ENCODE measurements at regions not wholly inside any gene's neighbourhood (a gene's known extent, or its start where the extent isn't known, plus 50 kb on each side); places are given as distances from the start of the nearest gene placed in this dataset.

DNA sequence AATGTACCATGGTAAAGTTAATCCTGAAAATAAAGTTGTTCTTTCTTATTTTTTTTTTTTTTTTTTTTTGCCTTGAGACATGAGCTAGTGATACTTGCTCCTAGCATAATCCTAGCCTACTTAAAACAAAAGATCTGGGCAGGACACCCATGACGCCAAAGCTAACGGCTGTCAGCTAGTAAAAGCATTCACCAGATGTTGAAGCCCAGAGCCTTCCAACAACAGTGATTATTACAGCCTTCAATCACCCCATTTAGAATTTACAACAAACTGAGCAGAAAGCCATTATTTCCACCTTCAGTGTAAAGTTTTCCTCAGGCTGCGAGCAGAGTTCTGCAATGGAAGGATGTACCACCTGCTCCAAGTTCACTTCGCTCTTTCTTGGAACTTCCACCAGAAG lies 259.5 kb downstream of the SP3 start:
- TF ChIP-seq YY1 (IDR thresholded peaks at IDR 0.05; ENCODE audit: insufficient read depth, insufficient read length) (no peak), ZNF274 (IDR thresholded peaks at IDR 0.05; ENCODE audit: low read depth, low read length) (no peak), SUZ12 (IDR thresholded peaks at IDR 0.05; ENCODE audit: extremely low read depth, insufficient read depth, insufficient read length) (no peak)

DNA sequence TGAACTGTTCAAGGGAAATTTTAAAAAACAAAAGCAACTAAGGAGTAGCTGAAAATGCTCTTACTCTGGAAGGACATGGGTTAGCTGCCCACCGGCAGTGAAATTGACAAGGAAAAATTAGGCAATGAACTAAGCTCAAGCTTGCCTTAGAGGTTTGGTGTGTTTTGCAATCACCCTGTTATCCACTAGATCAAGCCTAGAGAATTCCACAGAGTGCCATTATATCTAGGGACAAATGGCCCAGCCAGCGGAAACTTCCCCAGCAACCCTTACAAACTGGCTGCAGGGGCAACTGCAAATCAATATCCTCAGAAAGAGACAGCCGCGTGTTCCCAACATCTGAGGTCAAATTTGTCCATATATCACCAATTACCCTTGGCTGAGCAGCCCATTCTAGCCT lies 258.2 kb downstream of the SP3 start:
- Histone ChIP-seq H3K9me3 (ENCODE audit: insufficient read depth, low read length) (peaks cover 9% of the 10 kb centered on the region; the same call in 1 of the 2 replicates), H3K4me1 (ENCODE audit: insufficient read depth, insufficient read length) (no peaks in the 10 kb centered on the region), H3K4me3 (ENCODE audit: insufficient read length, low read depth) (no peak overlapping the region), H3K36me3 (ENCODE audit: insufficient read depth, insufficient read length, low read length) (no peaks in the 10 kb centered on the region), H3K9ac (ENCODE audit: insufficient read length, low read depth) (no peak overlapping the region), H3K27me3 (ENCODE audit: insufficient read depth, insufficient read length) (no peaks in the 10 kb centered on the region)
- no peak for TF ChIP-seq YY1 (IDR thresholded peaks at IDR 0.05; ENCODE audit: insufficient read depth, insufficient read length)
- no peak for TF ChIP-seq SUZ12 (IDR thresholded peaks at IDR 0.05; ENCODE audit: extremely low read depth, insufficient read depth, insufficient read length)
- no peak for TF ChIP-seq ZNF274 (IDR thresholded peaks at IDR 0.05; ENCODE audit: low read depth, low read length)
- no peak for DNase-seq (ENCODE audit: low read depth, low spot score)

More for the DNA sequence above, 259.5 kb downstream of the SP3 start:
- Histone ChIP-seq H3K36me3 (ENCODE audit: insufficient read depth, insufficient read length, low read length) (no peaks in the 10 kb centered on the region), H3K4me1 (ENCODE audit: insufficient read depth, insufficient read length) (no peaks in the 10 kb centered on the region), H3K27me3 (ENCODE audit: insufficient read depth, insufficient read length) (no peaks in the 10 kb centered on the region), H3K9me3 (ENCODE audit: insufficient read depth, low read length) (peaks cover 9% of the 10 kb centered on the region; the same call in 1 of the 2 replicates), H3K4me3 (ENCODE audit: insufficient read length, low read depth) (no peak overlapping the region), H3K9ac (ENCODE audit: insufficient read length, low read depth) (no peak overlapping the region)
- DNase-seq (ENCODE audit: low read depth, low spot score), result no peak

DNA sequence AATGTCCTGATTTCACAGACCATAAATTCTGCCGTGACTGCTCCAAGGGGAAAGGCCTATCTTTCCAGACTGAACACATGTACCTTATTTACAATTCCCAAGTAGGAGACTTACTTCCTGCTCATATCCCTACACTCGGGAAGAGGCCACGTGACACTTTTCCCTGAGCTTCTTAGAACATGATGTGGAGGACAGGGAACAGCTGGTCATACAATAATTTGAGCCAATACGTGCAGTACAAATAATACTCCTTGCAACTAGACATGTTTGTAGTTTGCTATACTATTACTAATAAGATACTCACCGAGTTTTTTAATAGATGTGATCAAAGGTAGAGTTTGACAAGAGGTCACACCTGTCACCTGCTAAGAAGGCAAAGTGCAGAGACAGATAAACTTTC lies 256.4 kb downstream of the SP3 start:
- TF ChIP-seq SUZ12 (IDR thresholded peaks at IDR 0.05; ENCODE audit: extremely low read depth, insufficient read depth, insufficient read length) (no peak), ZNF274 (IDR thresholded peaks at IDR 0.05; ENCODE audit: low read depth, low read length) (no peak), YY1 (IDR thresholded peaks at IDR 0.05; ENCODE audit: insufficient read depth, insufficient read length) (no peak)
- no peak overlapping the region for H3K9ac ChIP-seq (ENCODE audit: insufficient read length, low read depth)
- no peak overlapping the region for H3K4me3 ChIP-seq (ENCODE audit: insufficient read length, low read depth)
- no peaks in the 10 kb centered on the region for H3K27me3 ChIP-seq (ENCODE audit: insufficient read depth, insufficient read length)
- H3K4me1 ChIP-seq (ENCODE audit: insufficient read depth, insufficient read length), result no peaks in the 10 kb centered on the region
- no peaks in the 10 kb centered on the region for H3K36me3 ChIP-seq (ENCODE audit: insufficient read depth, insufficient read length, low read length)
- peaks cover 9% of the 10 kb centered on the region; the same call in 1 of the 2 replicates for H3K9me3 ChIP-seq (ENCODE audit: insufficient read depth, low read length)
- no peak for DNase-seq (ENCODE audit: low read depth, low spot score)

DNA sequence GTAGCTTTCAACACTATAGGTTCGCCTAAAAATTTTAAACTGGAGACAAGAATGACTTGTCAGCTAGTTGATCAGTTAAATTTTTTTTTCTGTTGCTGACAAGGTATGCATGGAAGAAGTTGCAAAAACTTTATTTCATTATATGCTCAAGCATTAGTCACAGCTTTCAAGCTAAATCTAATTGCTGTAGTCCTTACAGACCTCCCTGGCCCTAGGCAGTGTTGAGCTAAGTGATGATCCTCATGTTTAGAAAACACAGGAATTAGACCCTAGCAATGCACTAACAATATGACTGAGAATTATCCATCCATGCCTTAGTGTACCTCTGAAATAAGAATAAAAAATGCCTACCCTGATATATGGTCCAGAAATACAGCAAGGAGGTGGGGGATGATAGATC lies 253.4 kb downstream of the SP3 start:
- Histone ChIP-seq H3K4me1 (ENCODE audit: insufficient read depth, insufficient read length) (no peaks in the 10 kb centered on the region), H3K36me3 (ENCODE audit: insufficient read depth, insufficient read length, low read length) (no peaks in the 10 kb centered on the region), H3K9ac (ENCODE audit: insufficient read length, low read depth) (no peak overlapping the region), H3K9me3 (ENCODE audit: insufficient read depth, low read length) (no peaks in the 10 kb centered on the region; the same call in 1 of the 2 replicates), H3K27me3 (ENCODE audit: insufficient read depth, insufficient read length) (no peaks in the 10 kb centered on the region), H3K4me3 (ENCODE audit: insufficient read length, low read depth) (no peak overlapping the region)
- TF ChIP-seq YY1 (IDR thresholded peaks at IDR 0.05; ENCODE audit: insufficient read depth, insufficient read length) (no peak), ZNF274 (IDR thresholded peaks at IDR 0.05; ENCODE audit: low read depth, low read length) (no peak), SUZ12 (IDR thresholded peaks at IDR 0.05; ENCODE audit: extremely low read depth, insufficient read depth, insufficient read length) (no peak)
- DNase-seq (ENCODE audit: low read depth, low spot score), result no peak

DNA sequence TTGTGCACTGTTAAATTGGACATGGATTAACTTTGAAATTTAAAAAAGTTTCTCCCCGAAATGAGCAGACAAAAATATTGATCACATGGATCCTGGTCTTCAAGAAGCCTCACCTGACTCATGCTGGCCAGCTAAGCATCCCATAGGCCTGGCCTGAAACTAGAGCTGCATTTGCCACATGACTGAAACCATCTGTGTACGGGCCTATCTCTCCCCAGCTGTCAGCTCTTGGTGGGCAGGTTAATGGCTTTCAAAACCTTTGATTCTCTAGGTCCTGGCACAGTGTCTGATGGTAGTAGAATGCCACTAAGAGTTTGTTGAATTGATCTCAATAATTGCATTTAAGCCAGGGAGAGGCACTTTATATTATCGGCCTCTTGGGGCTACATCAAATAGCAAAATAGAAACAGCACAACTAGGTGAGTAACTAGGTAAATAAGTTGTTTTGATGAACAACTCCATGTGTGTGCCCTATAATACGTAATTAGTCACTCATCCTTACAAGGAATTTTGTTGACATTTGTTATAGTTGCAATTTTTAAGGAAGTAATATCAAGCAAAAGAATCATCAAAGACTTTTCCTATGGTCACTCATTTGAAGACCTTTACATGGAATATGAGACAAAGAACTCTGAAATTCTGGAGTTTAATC lies 251.1 kb downstream of the SP3 start:
- no peak for DNase-seq (ENCODE audit: low read depth, low spot score)
- H3K9ac ChIP-seq (ENCODE audit: insufficient read length, low read depth), result no peak overlapping the region
- no peak overlapping the region for H3K4me3 ChIP-seq (ENCODE audit: insufficient read length, low read depth)
- no peaks in the 10 kb centered on the region for H3K4me1 ChIP-seq (ENCODE audit: insufficient read depth, insufficient read length)
- TF ChIP-seq YY1 (IDR thresholded peaks at IDR 0.05; ENCODE audit: insufficient read depth, insufficient read length), result no peak
- no peak for TF ChIP-seq ZNF274 (IDR thresholded peaks at IDR 0.05; ENCODE audit: low read depth, low read length)
- TF ChIP-seq SUZ12 (IDR thresholded peaks at IDR 0.05; ENCODE audit: extremely low read depth, insufficient read depth, insufficient read length), result no peak
- H3K27me3 ChIP-seq (ENCODE audit: insufficient read depth, insufficient read length), result no peaks in the 10 kb centered on the region
- H3K36me3 ChIP-seq (ENCODE audit: insufficient read depth, insufficient read length, low read length), result no peaks in the 10 kb centered on the region
- no peaks in the 10 kb centered on the region for H3K9me3 ChIP-seq (ENCODE audit: insufficient read depth, low read length)

DNA sequence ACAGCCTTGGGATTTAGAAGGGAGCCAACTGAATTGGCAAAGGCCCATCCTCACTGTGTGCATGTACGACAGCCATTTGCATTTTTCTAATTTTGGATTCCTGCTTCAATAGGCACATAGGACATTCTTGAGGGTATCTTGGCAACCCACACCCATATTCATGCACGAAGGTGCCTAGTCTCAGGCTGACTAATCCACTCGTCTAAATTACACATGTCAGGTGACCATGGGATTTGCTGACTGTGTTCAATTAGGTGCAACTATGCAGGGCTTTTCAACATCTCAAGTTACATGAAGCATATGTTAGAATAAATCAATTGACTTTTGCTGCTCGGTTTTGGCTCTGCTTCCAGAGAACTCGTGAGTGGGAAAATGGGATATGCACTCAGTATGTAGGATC lies 249.7 kb downstream of the SP3 start:
- Histone ChIP-seq H3K9me3 (ENCODE audit: insufficient read depth, low read length) (no peaks in the 10 kb centered on the region), H3K9ac (ENCODE audit: insufficient read length, low read depth) (no peak overlapping the region), H3K4me1 (ENCODE audit: insufficient read depth, insufficient read length) (no peaks in the 10 kb centered on the region), H3K36me3 (ENCODE audit: insufficient read depth, insufficient read length, low read length) (no peaks in the 10 kb centered on the region), H3K4me3 (ENCODE audit: insufficient read length, low read depth) (no peak overlapping the region), H3K27me3 (ENCODE audit: insufficient read depth, insufficient read length) (no peaks in the 10 kb centered on the region)
- DNase-seq (ENCODE audit: low read depth, low spot score), result no peak
- no peak for TF ChIP-seq SUZ12 (IDR thresholded peaks at IDR 0.05; ENCODE audit: extremely low read depth, insufficient read depth, insufficient read length)
- no peak for TF ChIP-seq ZNF274 (IDR thresholded peaks at IDR 0.05; ENCODE audit: low read depth, low read length)
- TF ChIP-seq YY1 (IDR thresholded peaks at IDR 0.05; ENCODE audit: insufficient read depth, insufficient read length), result no peak

DNA sequence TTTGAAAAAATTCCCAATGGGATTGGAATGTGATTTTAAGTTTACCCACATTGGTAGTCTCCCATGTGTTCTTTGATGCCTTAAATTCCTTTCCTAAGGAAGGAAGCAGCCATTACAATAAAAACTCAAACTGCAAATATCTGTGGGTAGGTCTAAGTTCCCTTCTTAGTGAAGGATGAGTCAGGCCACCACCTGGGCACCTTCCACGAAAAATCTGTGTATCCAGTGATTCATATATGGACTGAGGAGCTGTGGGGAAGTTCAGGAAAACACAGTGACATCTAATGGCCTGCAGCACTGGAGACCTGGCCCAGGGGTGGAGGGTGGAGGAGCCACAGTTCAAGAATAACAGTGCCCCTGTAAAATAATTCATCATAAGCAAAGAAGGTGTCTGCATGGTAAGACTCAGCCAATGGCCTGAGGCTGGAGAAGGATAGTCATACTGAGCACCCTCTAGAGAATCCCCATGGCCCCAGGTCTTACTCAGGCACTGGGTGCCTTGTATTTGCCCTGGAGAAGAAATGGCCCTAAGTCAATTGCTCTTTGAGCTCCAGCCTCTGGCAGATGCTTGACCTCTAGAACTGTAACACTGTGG lies 248.6 kb downstream of the SP3 start:
- Histone ChIP-seq H3K9me3 (ENCODE audit: insufficient read depth, low read length) (no peaks in the 10 kb centered on the region), H3K4me1 (ENCODE audit: insufficient read depth, insufficient read length) (no peaks in the 10 kb centered on the region), H3K4me3 (ENCODE audit: insufficient read length, low read depth) (no peak overlapping the region), H3K9ac (ENCODE audit: insufficient read length, low read depth) (no peak overlapping the region), H3K36me3 (ENCODE audit: insufficient read depth, insufficient read length, low read length) (no peaks in the 10 kb centered on the region), H3K27me3 (ENCODE audit: insufficient read depth, insufficient read length) (no peaks in the 10 kb centered on the region)
- TF ChIP-seq ZNF274 (IDR thresholded peaks at IDR 0.05; ENCODE audit: low read depth, low read length), result no peak
- no peak for TF ChIP-seq YY1 (IDR thresholded peaks at IDR 0.05; ENCODE audit: insufficient read depth, insufficient read length)
- TF ChIP-seq SUZ12 (IDR thresholded peaks at IDR 0.05; ENCODE audit: extremely low read depth, insufficient read depth, insufficient read length), result no peak
- DNase-seq (ENCODE audit: low read depth, low spot score), result no peak
